CD1c-positive myeloid dendritic cell (primary cell): ENCODE measurements at regions not wholly inside any gene's neighbourhood (a gene's known extent, or its start where the extent isn't known, plus 50 kb on each side); places are given as distances from the start of the nearest gene placed in this dataset.
"Not testable (repeated sequence)": the region's sequence is repeated elsewhere in the genome, so short reads cannot be mapped to it uniquely, and the experiment has no call there.

Source experiments
- DNase-seq: peaks from one replicate; pipeline ENCODE4 v3.0.0-alpha.2; 2016; ENCODE audit errors: extremely low spot score

- not testable (repeated sequence) for DNase-seq
These were observed 128.4 kb downstream of the TNFRSF13B start for GRCh38 chr17:16843511-16843910.

GRCh38 chr17:16842346-16842745 lies 129.6 kb downstream of the TNFRSF13B start:
- not testable (repeated sequence) for DNase-seq

GRCh38 chr17:16841896-16842295 lies 130.0 kb downstream of the TNFRSF13B start:
- DNase-seq: not testable (repeated sequence)

- not testable (repeated sequence) for DNase-seq
These were observed 131.7 kb downstream of the TNFRSF13B start for GRCh38 chr17:16840219-16840618.

GRCh38 chr17:16839242-16840175 lies 132.4 kb downstream of the TNFRSF13B start:
- not testable (repeated sequence) for DNase-seq

- not testable (repeated sequence) for DNase-seq
These were observed 133.1 kb downstream of the TNFRSF13B start for GRCh38 chr17:16838795-16839194.

- DNase-seq: not testable (repeated sequence)
These were observed 133.6 kb downstream of the TNFRSF13B start for GRCh38 chr17:16838287-16838686.

GRCh38 chr17:16837468-16838266 lies 134.3 kb downstream of the TNFRSF13B start:
- not testable (repeated sequence) for DNase-seq

DNA sequence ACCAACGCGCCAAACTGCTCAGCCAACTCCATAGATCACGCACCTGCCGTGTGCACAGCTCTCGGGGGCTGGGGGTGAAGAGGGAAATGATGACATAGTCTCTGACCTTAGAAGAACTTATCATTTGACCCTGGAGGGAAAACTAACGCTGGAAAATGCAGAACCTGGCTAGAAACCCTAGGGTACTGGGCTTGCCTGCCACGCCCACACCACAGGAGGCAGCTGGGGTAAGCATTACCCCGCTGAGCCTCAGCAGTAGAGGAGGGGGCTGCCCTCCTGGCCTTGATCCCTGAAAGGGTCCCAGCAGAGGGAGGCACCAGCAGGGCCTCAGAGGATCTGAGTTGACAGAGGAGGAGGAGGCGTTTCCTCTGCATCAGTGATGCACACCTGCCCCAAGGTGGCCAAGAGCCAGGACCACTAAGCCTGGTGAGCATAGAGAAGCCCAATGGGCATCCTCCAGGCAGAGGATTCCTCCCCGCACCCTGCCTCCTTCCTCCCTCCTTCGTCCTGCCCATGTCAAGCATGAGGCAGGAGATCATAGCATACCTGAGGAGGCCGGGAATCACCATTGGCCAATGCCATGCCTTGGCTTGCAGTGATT lies 135.5 kb downstream of the TNFRSF13B start:
- DNase-seq: not testable (repeated sequence)

DNA sequence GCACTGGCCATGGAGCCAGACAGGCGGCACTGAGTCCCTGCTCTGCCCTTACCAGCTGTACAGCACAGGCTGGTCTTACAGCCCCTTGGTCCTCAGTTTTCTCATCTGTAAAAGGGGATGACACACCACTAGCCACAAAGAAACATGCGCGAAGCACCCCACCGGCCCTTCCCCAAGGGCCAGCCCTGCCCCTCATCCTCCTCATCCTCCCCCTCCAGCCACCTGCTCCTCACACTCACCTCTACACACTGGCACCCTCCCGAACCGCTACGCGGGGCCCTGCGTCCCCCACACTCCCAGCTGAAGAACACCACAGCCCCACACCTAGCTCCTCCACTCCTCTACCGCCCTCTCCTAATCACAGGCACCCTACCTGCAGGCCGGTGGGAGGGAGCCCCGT lies 138.4 kb downstream of the TNFRSF13B start:
- DNase-seq: not testable (repeated sequence)

DNA sequence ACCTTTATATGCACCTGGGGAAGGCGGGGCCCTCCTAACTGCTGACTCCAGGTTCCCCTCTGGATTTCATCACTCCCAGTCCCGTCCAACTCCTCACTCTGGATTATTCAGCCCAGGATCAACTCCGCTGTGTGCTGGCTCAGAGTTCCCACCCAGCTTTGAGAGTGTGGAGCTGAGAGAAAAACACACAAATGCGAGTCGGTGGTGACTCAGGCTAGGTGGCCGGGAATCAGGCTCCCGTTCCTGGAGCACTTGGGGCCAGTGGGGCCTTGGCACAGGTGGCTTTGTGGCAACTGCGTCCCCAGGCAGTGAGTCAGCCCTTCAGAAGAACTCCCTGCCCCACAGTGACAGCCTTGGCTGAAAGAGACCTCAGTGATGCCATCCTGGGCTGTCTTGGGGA lies 139.1 kb downstream of the TNFRSF13B start:
- not testable (repeated sequence) for DNase-seq

- DNase-seq: not testable (repeated sequence)
These were observed 139.7 kb downstream of the TNFRSF13B start for GRCh38 chr17:16832206-16832605.

- DNase-seq: not testable (repeated sequence)
These were observed 140.7 kb downstream of the CCDC144A start for GRCh38 chr17:16830770-16831169.

DNA sequence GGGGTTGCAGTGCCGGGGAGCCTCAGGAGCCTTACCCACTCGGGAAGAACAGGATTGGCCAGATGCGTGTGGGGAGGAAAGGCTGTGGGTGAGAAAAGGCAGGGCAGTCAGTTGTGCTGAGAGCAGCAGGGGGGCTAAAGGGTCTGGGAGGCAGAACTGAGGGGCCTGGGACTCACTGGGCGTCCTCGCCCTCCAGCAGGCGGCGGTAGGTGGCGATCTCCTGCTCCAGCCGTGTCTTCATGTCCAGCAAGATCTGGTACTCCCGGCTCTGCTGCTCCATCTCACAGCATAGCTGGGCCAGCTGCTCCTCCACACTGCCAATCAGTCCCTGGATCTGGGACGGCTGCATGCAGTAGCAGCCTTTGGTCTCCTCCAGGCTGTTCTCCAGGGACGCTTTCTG lies 140.2 kb downstream of the CCDC144A start:
- not testable (repeated sequence) for DNase-seq
